ENCODE measurements at regions not wholly inside any gene's neighbourhood (a gene's known extent, or its start where the extent isn't known, plus 50 kb on each side); places are given as distances from the start of the nearest gene placed in this dataset.

- TF ChIP-seq, protein P1, sequence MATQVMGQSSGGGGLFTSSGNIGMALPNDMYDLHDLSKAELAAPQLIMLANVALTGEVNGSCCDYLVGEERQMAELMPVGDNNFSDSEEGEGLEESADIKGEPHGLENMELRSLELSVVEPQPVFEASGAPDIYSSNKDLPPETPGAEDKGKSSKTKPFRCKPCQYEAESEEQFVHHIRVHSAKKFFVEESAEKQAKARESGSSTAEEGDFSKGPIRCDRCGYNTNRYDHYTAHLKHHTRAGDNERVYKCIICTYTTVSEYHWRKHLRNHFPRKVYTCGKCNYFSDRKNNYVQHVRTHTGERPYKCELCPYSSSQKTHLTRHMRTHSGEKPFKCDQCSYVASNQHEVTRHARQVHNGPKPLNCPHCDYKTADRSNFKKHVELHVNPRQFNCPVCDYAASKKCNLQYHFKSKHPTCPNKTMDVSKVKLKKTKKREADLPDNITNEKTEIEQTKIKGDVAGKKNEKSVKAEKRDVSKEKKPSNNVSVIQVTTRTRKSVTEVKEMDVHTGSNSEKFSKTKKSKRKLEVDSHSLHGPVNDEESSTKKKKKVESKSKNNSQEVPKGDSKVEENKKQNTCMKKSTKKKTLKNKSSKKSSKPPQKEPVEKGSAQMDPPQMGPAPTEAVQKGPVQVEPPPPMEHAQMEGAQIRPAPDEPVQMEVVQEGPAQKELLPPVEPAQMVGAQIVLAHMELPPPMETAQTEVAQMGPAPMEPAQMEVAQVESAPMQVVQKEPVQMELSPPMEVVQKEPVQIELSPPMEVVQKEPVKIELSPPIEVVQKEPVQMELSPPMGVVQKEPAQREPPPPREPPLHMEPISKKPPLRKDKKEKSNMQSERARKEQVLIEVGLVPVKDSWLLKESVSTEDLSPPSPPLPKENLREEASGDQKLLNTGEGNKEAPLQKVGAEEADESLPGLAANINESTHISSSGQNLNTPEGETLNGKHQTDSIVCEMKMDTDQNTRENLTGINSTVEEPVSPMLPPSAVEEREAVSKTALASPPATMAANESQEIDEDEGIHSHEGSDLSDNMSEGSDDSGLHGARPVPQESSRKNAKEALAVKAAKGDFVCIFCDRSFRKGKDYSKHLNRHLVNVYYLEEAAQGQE (IDR thresholded peaks at IDR 0.05; ENCODE audit: unreplicated experiment), result no peak
- TF ChIP-seq EZH2phosphoT487 (IDR thresholded peaks at IDR 0.05; ENCODE audit: unreplicated experiment) (no peak), EZH2 (IDR thresholded peaks at IDR 0.05; ENCODE audit: low read depth, unreplicated experiment) (no peak), JUNB (IDR thresholded peaks at IDR 0.05; ENCODE audit: unreplicated experiment) (no peak)
- TF ChIP-seq, protein P2, sequence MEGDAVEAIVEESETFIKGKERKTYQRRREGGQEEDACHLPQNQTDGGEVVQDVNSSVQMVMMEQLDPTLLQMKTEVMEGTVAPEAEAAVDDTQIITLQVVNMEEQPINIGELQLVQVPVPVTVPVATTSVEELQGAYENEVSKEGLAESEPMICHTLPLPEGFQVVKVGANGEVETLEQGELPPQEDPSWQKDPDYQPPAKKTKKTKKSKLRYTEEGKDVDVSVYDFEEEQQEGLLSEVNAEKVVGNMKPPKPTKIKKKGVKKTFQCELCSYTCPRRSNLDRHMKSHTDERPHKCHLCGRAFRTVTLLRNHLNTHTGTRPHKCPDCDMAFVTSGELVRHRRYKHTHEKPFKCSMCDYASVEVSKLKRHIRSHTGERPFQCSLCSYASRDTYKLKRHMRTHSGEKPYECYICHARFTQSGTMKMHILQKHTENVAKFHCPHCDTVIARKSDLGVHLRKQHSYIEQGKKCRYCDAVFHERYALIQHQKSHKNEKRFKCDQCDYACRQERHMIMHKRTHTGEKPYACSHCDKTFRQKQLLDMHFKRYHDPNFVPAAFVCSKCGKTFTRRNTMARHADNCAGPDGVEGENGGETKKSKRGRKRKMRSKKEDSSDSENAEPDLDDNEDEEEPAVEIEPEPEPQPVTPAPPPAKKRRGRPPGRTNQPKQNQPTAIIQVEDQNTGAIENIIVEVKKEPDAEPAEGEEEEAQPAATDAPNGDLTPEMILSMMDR (conservative IDR thresholded peaks at IDR 0.05; ENCODE audit: low read depth in 2 of 2), result peak; percentile 69 to 88
Measured at GRCh38 chr13:24997367-24997967, 98.5 kb upstream of the PABPC3 start.

Measured in GM23338 (cell line).